Spleen (tissue), 11 donors: ENCODE measurements at regions not wholly inside any gene's neighbourhood (a gene's known extent, or its start where the extent isn't known, plus 50 kb on each side); places are given as distances from the start of the nearest gene placed in this dataset.

Source experiments
- DNase-seq: peaks from one replicate; pipeline ENCODE4 v3.0.0-alpha.2; 2020
- H3K27ac ChIP-seq, 8 donors: fragments of 200-600 bp; sonication (generic) in 7 of 8; 1 replicate in 4 of 8; 2 replicates in 4 of 8; pipeline versions ENCODE4 v1.5.0 to v1.8.0; 2016 to 2021; ENCODE audit warnings: inconsistent platforms in 4 of 8, mild to moderate bottlenecking in 4 of 8, moderate library complexity in 1 of 8
- H3K27me3 ChIP-seq, 7 donors: fragments of 200-600 bp; sonication (generic) in 6 of 7; replicated peaks in 1 of 7; 1 replicate in 4 of 7; 2 replicates in 3 of 7; pipeline versions ENCODE4 v1.5.0 to v1.8.0; 2016 to 2021; ENCODE audit warnings: inconsistent platforms in 3 of 7, mild to moderate bottlenecking in 1 of 7
- H3K36me3 ChIP-seq, 6 donors: fragments of 200-600 bp; sonication (generic) in 5 of 6; 1 replicate in 4 of 6; 2 replicates in 2 of 6; pipeline versions ENCODE4 v1.5.0 to v1.8.0; 2016 to 2021; ENCODE audit warnings: inconsistent platforms in 2 of 6
- H3K4me1 ChIP-seq, 6 donors: fragments of 200-600 bp; sonication (generic) in 5 of 6; 1 replicate in 3 of 6; 2 replicates in 3 of 6; pipeline versions ENCODE4 v1.5.0 to v1.8.0; 2016 to 2021; ENCODE audit warnings: inconsistent platforms in 3 of 6
- H3K4me3 ChIP-seq, 8 donors: fragments of 200-600 bp; sonication (generic) in 7 of 8; 1 replicate in 4 of 8; 2 replicates in 4 of 8; pipeline versions ENCODE4 v1.5.0 to v1.8.0; 2016 to 2021; ENCODE audit warnings: inconsistent platforms in 4 of 8, mild to moderate bottlenecking in 4 of 8, moderate library complexity in 2 of 8
- H3K9me3 ChIP-seq, 8 donors: fragments of 200-600 bp; sonication (generic) in 7 of 8; 1 replicate in 4 of 8; 2 replicates in 4 of 8; pipeline versions ENCODE4 v1.5.0 to v1.8.0; 2016 to 2021; ENCODE audit warnings: inconsistent platforms in 4 of 8
- CTCF ChIP-seq, 11 experiments: fragments of 200-600 bp in 7 of 11; fragments of 450-650 bp in 4 of 11; sonication (generic) in 4 of 11; IDR thresholded peaks in 8 of 11; conservative IDR thresholded peaks in 3 of 11; 1 replicate in 7 of 11; 2 replicates in 4 of 11; pipeline versions ENCODE4 v1.4.0 to v1.8.0; 2016 to 2021; ENCODE audit warnings: antibody characterized with exemption in 11 of 11, inconsistent platforms in 4 of 11, mild to moderate bottlenecking in 1 of 11
- POLR2A ChIP-seq, 3 donors: fragments of 450-650 bp; IDR thresholded peaks; one replicate each; pipeline ENCODE4 v1.5.1; 2017; ENCODE audit warnings: antibody characterized with exemption in 3 of 3, mild to moderate bottlenecking in 1 of 3
- POLR2AphosphoS5 ChIP-seq, 3 donors: sonication (generic); formaldehyde crosslinking; IDR thresholded peaks; one replicate each; pipeline ENCODE4 v1.5.1; 2017; ENCODE audit warnings: antibody characterized with exemption in 3 of 3
- WGBS, 5 donors: extraction: QIAGEN DNeasy Blood & Tissue Kit in 3 of 5; methylation state at CpG; one replicate each; pipeline versions ENCODE4 v1.1.5 to v1.1.7; 2013 to 2018; 5-methylcytosine and 5-hydroxymethylcytosine counted together
- intact Hi-C: fragments of 100-400 bp; cut with DNase I; formaldehyde crosslinking; loops from one replicate; pipeline ENCODE4 v1.15.0; 2023; ENCODE audit warnings: low total_unique reads
- donor health status: healthy with polysubstance abuse.
- donor health status: DM: no; HTN: no; CAD: no; lungs with moderate emphysema.
- donor health status: DM: no; HTN: no; CAD: no.
- donor health status: Bipolar disorder and iron deficiency.
- donor health status: healthy.
- donor health status: DM: no; HTN: no; CAD: no.
- donor health status: DM: yes; HTN: yes; CAD: no.

- peaks cover 0 to 3% (median 0%) of the 10 kb centered on the region in 8 donors for H3K9me3 ChIP-seq
- H3K4me1 ChIP-seq = peaks cover 0 to 7% (median 2%) of the 10 kb centered on the region in 6 donors
- intact Hi-C loops = no loop called here
- DNase-seq = no peak
- H3K4me3 ChIP-seq = no peak overlapping the region
- peaks cover 0 to 12% (median 0%) of the 10 kb centered on the region in 7 donors for H3K27me3 ChIP-seq
- TF ChIP-seq POLR2A (IDR thresholded peaks at IDR 0.05) = no peak
- H3K27ac ChIP-seq = no peak overlapping the region
- H3K36me3 ChIP-seq = no peaks in the 10 kb centered on the region
Observed at GRCh38 chr21:38202811-38203210, 54.0 kb upstream of the KCNJ15 start.

GRCh38 chr21:38203229-38203628, 53.6 kb upstream of the KCNJ15 start:
- Histone ChIP-seq H3K4me3 (no peak overlapping the region), H3K9me3 (no peaks in the 10 kb centered on the region), H3K4me1 (peaks cover 0 to 7% (median 2%) of the 10 kb centered on the region in 6 donors), H3K27me3 (peaks cover 0 to 16% (median 0%) of the 10 kb centered on the region in 7 donors), H3K27ac (no peak overlapping the region), H3K36me3 (no peaks in the 10 kb centered on the region)
- 87 to 92% (median 90%) methylated on average over 3 to 7 of the region's 7 CpGs for WGBS, 5 donors
- no peak for DNase-seq
- TF ChIP-seq CTCF (IDR thresholded peaks at IDR 0.05 in 8 of 11, conservative IDR thresholded peaks at IDR 0.05 in 3 of 11) (no peak), POLR2AphosphoS5 (IDR thresholded peaks at IDR 0.05) (no peak), POLR2A (IDR thresholded peaks at IDR 0.05) (no peak)
- intact Hi-C loops = no loop called here

GRCh38 chr21:38205940-38206339, 50.9 kb upstream of the KCNJ15 start:
- intact Hi-C loops = no loop called here
- 81 to 88% (median 83%) methylated on average over 2 to 5 of the region's 5 CpGs; no CpG with 5 or more reads in 1 of the 5 donors for WGBS, 5 donors
- Histone ChIP-seq H3K27ac (no peak overlapping the region), H3K4me3 (no peak overlapping the region), H3K4me1 (peaks cover 0 to 7% (median 2%) of the 10 kb centered on the region in 6 donors), H3K27me3 (peaks cover 0 to 35% (median 0%) of the 10 kb centered on the region in 7 donors), H3K9me3 (peaks cover 0 to 14% (median 1%) of the 10 kb centered on the region in 8 donors), H3K36me3 (no peaks in the 10 kb centered on the region)
- no peak for DNase-seq
- no peak for TF ChIP-seq POLR2AphosphoS5 (IDR thresholded peaks at IDR 0.05)
- no peak for TF ChIP-seq POLR2A (IDR thresholded peaks at IDR 0.05)
- TF ChIP-seq CTCF (IDR thresholded peaks at IDR 0.05 in 8 of 11, conservative IDR thresholded peaks at IDR 0.05 in 3 of 11) = no peak

GRCh38 chr21:38206646-38207045, 50.1 kb upstream of the KCNJ15 start:
- Histone ChIP-seq H3K27me3 (peaks cover 0 to 35% (median 0%) of the 10 kb centered on the region in 7 donors), H3K4me1 (peaks cover 0 to 7% (median 2%) of the 10 kb centered on the region in 6 donors), H3K9me3 (peaks cover 0 to 14% (median 1%) of the 10 kb centered on the region in 8 donors), H3K36me3 (no peaks in the 10 kb centered on the region), H3K27ac (no peak overlapping the region), H3K4me3 (no peak overlapping the region)
- TF ChIP-seq CTCF (IDR thresholded peaks at IDR 0.05 in 8 of 11, conservative IDR thresholded peaks at IDR 0.05 in 3 of 11) (no peak), POLR2A (IDR thresholded peaks at IDR 0.05) (no peak), POLR2AphosphoS5 (IDR thresholded peaks at IDR 0.05) (no peak)
- 89 to 96% (median 89%) methylated on average over 4 to 10 of the region's 10 CpGs for WGBS, 5 donors
- intact Hi-C loops = no loop called here
- no peak for DNase-seq
